ENCODE measurements at regions not wholly inside any gene's neighbourhood (a gene's known extent, or its start where the extent isn't known, plus 50 kb on each side); places are given as distances from the start of the nearest gene placed in this dataset.
A peak's percentile ranks its signal among the peaks of the same experiment; 100 is the strongest.

- TF ChIP-seq CTCF (IDR thresholded peaks at IDR 0.05; ENCODE audit: low read depth, low read length) = peak; percentile 37
- TF ChIP-seq EZH2phosphoT487 (IDR thresholded peaks at IDR 0.05; ENCODE audit: low read depth) = no peak
Measured at GRCh38 chr3:36210840-36211651, 169.3 kb upstream of the STAC start.

Data from OCI-LY3 (cell line).